Neuronal stem cell (in vitro differentiated cells): ENCODE measurements at regions not wholly inside any gene's neighbourhood (a gene's known extent, or its start where the extent isn't known, plus 50 kb on each side); places are given as distances from the start of the nearest gene placed in this dataset.

Experiments used
- DNase-seq: peaks from one replicate; pipeline ENCODE4 v3.0.0-alpha.2; 2013; ENCODE audit warnings: low spot score
- H2AFZ ChIP-seq: one replicate; pipeline ENCODE4 v1.6.1; 2013; ENCODE audit warnings: mild to moderate bottlenecking, low read length, inconsistent platforms
- H2AK5ac ChIP-seq: 2 replicates; pipeline ENCODE4 v1.6.1; 2013; ENCODE audit warnings: low read depth, mild to moderate bottlenecking, inconsistent platforms, low read length, moderate library complexity, mixed read lengths
- H2BK120ac ChIP-seq: 2 replicates; pipeline ENCODE4 v1.6.1; 2013; ENCODE audit warnings: low read depth, mild to moderate bottlenecking, inconsistent platforms, low read length, moderate library complexity, mixed read lengths
- H2BK12ac ChIP-seq: one replicate; pipeline ENCODE4 v1.6.1; 2013; ENCODE audit warnings: low read length, inconsistent platforms
- H2BK15ac ChIP-seq: 2 replicates; pipeline ENCODE4 v1.6.1; 2013; ENCODE audit warnings: mild to moderate bottlenecking, low read length, inconsistent platforms, mixed read lengths
- H2BK5ac ChIP-seq: one replicate; pipeline ENCODE4 v1.6.1; 2013; ENCODE audit warnings: inconsistent platforms, mild to moderate bottlenecking, low read length, moderate library complexity
- H3K14ac ChIP-seq: one replicate; pipeline ENCODE4 v1.6.1; 2013; ENCODE audit warnings: low read length, inconsistent platforms
- H3K18ac ChIP-seq: 2 replicates; pipeline ENCODE4 v1.6.1; 2013; ENCODE audit warnings: low read length, inconsistent platforms
- H3K23ac ChIP-seq: 2 replicates; pipeline ENCODE4 v1.6.1; 2013; ENCODE audit warnings: low read depth, mild to moderate bottlenecking, mixed read lengths, low read length, inconsistent platforms; ENCODE audit not compliant: poor library complexity
- H3K27ac ChIP-seq: replicated peaks from 3 replicates; pipeline ENCODE4 v1.5.1; 2013; ENCODE audit warnings: low read length, inconsistent platforms
- H3K27me3 ChIP-seq, 3 experiments: 2 replicates each; pipeline ENCODE4 v1.6.1; 2013; ENCODE audit warnings: low read length in 3 of 3, mild to moderate bottlenecking in 2 of 3, inconsistent platforms in 1 of 3, low read depth in 1 of 3, mixed read lengths in 1 of 3, moderate library complexity in 1 of 3; ENCODE audit not compliant: control insufficient read depth in 3 of 3, insufficient read depth in 3 of 3
- H3K36me3 ChIP-seq, 2 donors: replicated peaks in 1 of 2; 2 replicates each; pipeline ENCODE4 v1.6.1; 2013; ENCODE audit warnings: low read length in 2 of 2; ENCODE audit not compliant: control insufficient read depth in 2 of 2, insufficient read depth in 2 of 2
- H3K4ac ChIP-seq: 2 replicates; pipeline ENCODE4 v1.6.1; 2013; ENCODE audit warnings: inconsistent platforms, mild to moderate bottlenecking, low read length, moderate library complexity
- H3K4me1 ChIP-seq, 2 donors: 1 replicate in 1 of 2; 2 replicates in 1 of 2; pipeline ENCODE4 v1.6.1; 2013; ENCODE audit warnings: low read length in 2 of 2, low read depth in 1 of 2; ENCODE audit not compliant: control insufficient read depth in 2 of 2, insufficient read depth in 1 of 2
- H3K4me2 ChIP-seq: one replicate; pipeline ENCODE4 v1.6.1; 2013; ENCODE audit warnings: mild to moderate bottlenecking, low read length, inconsistent platforms; ENCODE audit not compliant: insufficient read depth, poor library complexity, severe bottlenecking
- H3K4me3 ChIP-seq, 2 donors: 2 replicates each; pipeline ENCODE4 v1.5.1; 2013; ENCODE audit warnings: low read length in 2 of 2, mild to moderate bottlenecking in 2 of 2, inconsistent platforms in 1 of 2, moderate library complexity in 1 of 2
- H3K79me1 ChIP-seq: one replicate; pipeline ENCODE4 v1.6.1; 2013; ENCODE audit warnings: low read depth, mild to moderate bottlenecking, inconsistent platforms, low read length, moderate library complexity
- H3K9ac ChIP-seq: one replicate; pipeline ENCODE4 v1.6.1; 2013; ENCODE audit warnings: mild to moderate bottlenecking, low read depth, low read length, inconsistent platforms; ENCODE audit not compliant: poor library complexity
- H3K9me3 ChIP-seq, 2 donors: replicated peaks in 1 of 2; 2 replicates each; pipeline versions ENCODE3 to v1.6.1; 2013; ENCODE audit warnings: low read length in 2 of 2, mild to moderate bottlenecking in 2 of 2, inconsistent platforms in 1 of 2, low read depth in 1 of 2, mixed read lengths in 1 of 2, moderate library complexity in 1 of 2; ENCODE audit not compliant: control insufficient read depth in 2 of 2, insufficient read depth in 1 of 2
- H4K8ac ChIP-seq: one replicate; pipeline ENCODE4 v1.6.1; 2013; ENCODE audit warnings: low read depth, mild to moderate bottlenecking, inconsistent platforms, low read length, moderate library complexity
- H4K91ac ChIP-seq: one replicate; pipeline ENCODE4 v1.6.1; 2013; ENCODE audit warnings: low read length, low read depth, mild to moderate bottlenecking, inconsistent platforms; ENCODE audit not compliant: poor library complexity
- WGBS, 2 donors: extraction: QIAGEN DNeasy Blood & Tissue Kit; methylation state at CpG; one replicate each; pipeline ENCODE4 v1.1.7; 2013; ENCODE audit warnings: missing lambda C conversion rate in 2 of 2, mixed read lengths in 1 of 2; ENCODE audit not compliant: insufficient read length in 2 of 2, insufficient replicate concordance in 1 of 2; ENCODE audit errors: extremely low coverage in 2 of 2; 5-methylcytosine and 5-hydroxymethylcytosine counted together

GRCh38 chrX:82757614-82758013 lies 750.5 kb upstream of the POU3F4 start:
- H2BK120ac ChIP-seq = no peak overlapping the region
- H3K27ac ChIP-seq = no peak overlapping the region
- no peak overlapping the region for H2AK5ac ChIP-seq
- H3K4ac ChIP-seq = no peak overlapping the region
- H4K8ac ChIP-seq = no peak overlapping the region
- no peaks in the 10 kb centered on the region for H3K36me3 ChIP-seq
- no peaks in the 10 kb centered on the region for H3K79me1 ChIP-seq
- H2BK5ac ChIP-seq = no peak overlapping the region
- H3K9me3 ChIP-seq = no peaks in the 10 kb centered on the region
- no peak overlapping the region for H3K18ac ChIP-seq
- no peak overlapping the region for H3K23ac ChIP-seq
- no peaks in the 10 kb centered on the region for H3K4me1 ChIP-seq
- H2BK12ac ChIP-seq = no peak overlapping the region
- no CpG with 5 or more reads among the region's 3 CpGs for WGBS, 2 donors
- no peak overlapping the region for H4K91ac ChIP-seq
- H2BK15ac ChIP-seq = no peak overlapping the region
- no peak overlapping the region for H2AFZ ChIP-seq
- H3K14ac ChIP-seq = no peak overlapping the region
- H3K9ac ChIP-seq = no peak overlapping the region
- no peaks in the 10 kb centered on the region for H3K27me3 ChIP-seq
- no peak for DNase-seq
- no peak overlapping the region for H3K4me2 ChIP-seq
- H3K4me3 ChIP-seq = no peak overlapping the region

- Histone ChIP-seq H2BK120ac (no peak overlapping the region), H3K4ac (no peak overlapping the region), H2BK5ac (no peak overlapping the region), H2BK15ac (no peak overlapping the region), H2AK5ac (no peak overlapping the region), H3K14ac (no peak overlapping the region), H4K91ac (no peak overlapping the region), H3K4me3 (no peak overlapping the region), H4K8ac (no peak overlapping the region), H3K9me3 (no peaks in the 10 kb centered on the region), H2BK12ac (no peak overlapping the region), H3K23ac (no peak overlapping the region), H3K4me2 (no peak overlapping the region), H3K27me3 (no peaks in the 10 kb centered on the region), H3K4me1 (no peaks in the 10 kb centered on the region), H3K36me3 (no peaks in the 10 kb centered on the region), H3K27ac (no peak overlapping the region), H3K9ac (no peak overlapping the region), H3K18ac (no peak overlapping the region), H3K79me1 (no peaks in the 10 kb centered on the region), H2AFZ (no peak overlapping the region)
- DNase-seq = no peak
- WGBS, 2 donors = no CpG with 5 or more reads among the region's 2 CpGs
These were observed 743.6 kb upstream of the POU3F4 start for GRCh38 chrX:82764521-82764920.

GRCh38 chrX:82765811-82766210 lies 742.3 kb upstream of the POU3F4 start:
- H2BK12ac ChIP-seq = no peak overlapping the region
- no peaks in the 10 kb centered on the region for H3K27me3 ChIP-seq
- DNase-seq = no peak
- no peak overlapping the region for H4K91ac ChIP-seq
- no peak overlapping the region for H2BK120ac ChIP-seq
- H3K79me1 ChIP-seq = no peaks in the 10 kb centered on the region
- H3K9me3 ChIP-seq = no peaks in the 10 kb centered on the region
- no peaks in the 10 kb centered on the region for H3K4me1 ChIP-seq
- WGBS, 2 donors = no CpG with 5 or more reads among the region's 1 CpG
- no peak overlapping the region for H3K4me2 ChIP-seq
- H2BK5ac ChIP-seq = no peak overlapping the region
- H3K9ac ChIP-seq = no peak overlapping the region
- no peak overlapping the region for H3K18ac ChIP-seq
- no peak overlapping the region for H3K4me3 ChIP-seq
- no peak overlapping the region for H3K27ac ChIP-seq
- H2BK15ac ChIP-seq = no peak overlapping the region
- no peak overlapping the region for H2AK5ac ChIP-seq
- no peak overlapping the region for H3K23ac ChIP-seq
- no peak overlapping the region for H3K4ac ChIP-seq
- H2AFZ ChIP-seq = no peak overlapping the region
- no peaks in the 10 kb centered on the region for H3K36me3 ChIP-seq
- H3K14ac ChIP-seq = no peak overlapping the region
- H4K8ac ChIP-seq = no peak overlapping the region

GRCh38 chrX:82775426-82775825 lies 732.7 kb upstream of the POU3F4 start:
- Histone ChIP-seq H3K14ac (no peak overlapping the region), H2BK120ac (no peak overlapping the region), H4K8ac (no peak overlapping the region), H2BK12ac (no peak overlapping the region), H3K4me1 (no peaks in the 10 kb centered on the region), H2BK5ac (no peak overlapping the region), H2AFZ (no peak overlapping the region), H3K4me2 (no peak overlapping the region), H3K27me3 (no peaks in the 10 kb centered on the region), H3K27ac (no peak overlapping the region), H3K4ac (no peak overlapping the region), H2AK5ac (no peak overlapping the region), H3K18ac (no peak overlapping the region), H3K9ac (no peak overlapping the region), H2BK15ac (no peak overlapping the region), H3K9me3 (no peaks in the 10 kb centered on the region), H4K91ac (no peak overlapping the region), H3K4me3 (no peak overlapping the region), H3K79me1 (no peaks in the 10 kb centered on the region), H3K23ac (no peak overlapping the region), H3K36me3 (no peaks in the 10 kb centered on the region)
- no peak for DNase-seq
- WGBS, 2 donors = no CpG with 5 or more reads among the region's 3 CpGs
